ENCODE measurements at regions not wholly inside any gene's neighbourhood (a gene's known extent, or its start where the extent isn't known, plus 50 kb on each side); places are given as distances from the start of the nearest gene placed in this dataset.

DNA sequence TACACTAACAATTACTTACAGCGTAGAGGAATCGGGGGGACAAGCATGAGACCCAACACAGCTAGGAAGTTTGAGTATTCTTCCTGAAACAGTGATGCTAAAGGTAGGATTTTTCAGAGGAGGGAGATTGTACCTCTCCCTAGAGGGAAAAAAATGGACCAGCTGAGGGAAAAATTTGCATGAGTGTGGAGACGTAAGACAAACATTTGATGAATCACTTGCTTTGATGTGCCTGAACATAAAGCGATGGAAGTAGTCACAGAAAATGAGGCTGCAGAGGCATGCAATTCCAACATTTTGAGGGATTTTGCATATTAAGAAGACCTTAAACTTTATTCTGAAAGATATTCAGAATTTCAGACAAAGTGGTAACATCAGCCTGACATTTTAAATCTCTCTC is 102.2 kb downstream of the COL6A6 start:
- TF ChIP-seq POLR2AphosphoS5 (IDR thresholded peaks at IDR 0.05; ENCODE audit: borderline replicate concordance, low read depth, low read length): no peak
- TF ChIP-seq EZH2 (IDR thresholded peaks at IDR 0.05): no peak
